ENCODE measurements at regions not wholly inside any gene's neighbourhood (a gene's known extent, or its start where the extent isn't known, plus 50 kb on each side); places are given as distances from the start of the nearest gene placed in this dataset.

- H3K4me3 ChIP-seq (IDR thresholded peaks at IDR 0.05; ENCODE audit: insufficient read depth, low read depth, low read length), result no peak overlapping the region
- no peaks in the 10 kb centered on the region for H3K4me1 ChIP-seq (ENCODE audit: low read depth, poor library complexity, severe bottlenecking)
- no peak overlapping the region for H3K9ac ChIP-seq
- H3K27ac ChIP-seq, result no peak overlapping the region
- H3K36me3 ChIP-seq (ENCODE audit: insufficient read depth), result no peaks in the 10 kb centered on the region
- H3K79me2 ChIP-seq (ENCODE audit: insufficient read depth, low read depth), result no peaks in the 10 kb centered on the region
- H3K4me2 ChIP-seq, result no peak overlapping the region
- H4K20me1 ChIP-seq (ENCODE audit: insufficient read depth), result no peaks in the 10 kb centered on the region
- no peaks in the 10 kb centered on the region for H3K27me3 ChIP-seq (ENCODE audit: insufficient read depth, low read depth)
- no peak for TF ChIP-seq CTCF (conservative IDR thresholded peaks at IDR 0.05; ENCODE audit: low read depth, low read length)
- H2AFZ ChIP-seq (ENCODE audit: low read depth), result no peak overlapping the region
Measured at GRCh38 chr10:130259380-130259779, 123.2 kb downstream of the GLRX3 start.

- no peaks in the 10 kb centered on the region for H3K4me1 ChIP-seq (ENCODE audit: low read depth, poor library complexity, severe bottlenecking)
- no peaks in the 10 kb centered on the region for H3K79me2 ChIP-seq (ENCODE audit: insufficient read depth, low read depth)
- H4K20me1 ChIP-seq (ENCODE audit: insufficient read depth), result no peaks in the 10 kb centered on the region
- no peaks in the 10 kb centered on the region for H3K36me3 ChIP-seq (ENCODE audit: insufficient read depth)
- H3K27me3 ChIP-seq (ENCODE audit: insufficient read depth, low read depth), result no peaks in the 10 kb centered on the region; the same call in 1 of the 2 replicates
- no peak overlapping the region for H3K27ac ChIP-seq
- no peak overlapping the region for H3K4me2 ChIP-seq
- no peak overlapping the region for H2AFZ ChIP-seq (ENCODE audit: low read depth)
- H3K9ac ChIP-seq, result no peak overlapping the region
- no peak overlapping the region for H3K4me3 ChIP-seq (IDR thresholded peaks at IDR 0.05; ENCODE audit: insufficient read depth, low read depth, low read length)
- TF ChIP-seq CTCF (conservative IDR thresholded peaks at IDR 0.05; ENCODE audit: low read depth, low read length), result no peak
Measured at GRCh38 chr10:130261306-130261705, 125.1 kb downstream of the GLRX3 start.

- no peaks in the 10 kb centered on the region for H3K79me2 ChIP-seq (ENCODE audit: insufficient read depth, low read depth)
- H3K9ac ChIP-seq, result no peak overlapping the region
- no peak for TF ChIP-seq CTCF (conservative IDR thresholded peaks at IDR 0.05; ENCODE audit: low read depth, low read length)
- no peak overlapping the region for H3K27ac ChIP-seq
- no peak overlapping the region for H3K4me3 ChIP-seq (IDR thresholded peaks at IDR 0.05; ENCODE audit: insufficient read depth, low read depth, low read length)
- no peak overlapping the region for H3K4me2 ChIP-seq
- no peaks in the 10 kb centered on the region for H4K20me1 ChIP-seq (ENCODE audit: insufficient read depth)
- no peak overlapping the region for H2AFZ ChIP-seq (ENCODE audit: low read depth)
- no peaks in the 10 kb centered on the region for H3K4me1 ChIP-seq (ENCODE audit: low read depth, poor library complexity, severe bottlenecking)
- no peaks in the 10 kb centered on the region for H3K36me3 ChIP-seq (ENCODE audit: insufficient read depth)
- no peaks in the 10 kb centered on the region; the same call in 1 of the 2 replicates for H3K27me3 ChIP-seq (ENCODE audit: insufficient read depth, low read depth)
Measured at GRCh38 chr10:130261766-130262165, 125.6 kb downstream of the GLRX3 start.

GRCh38 chr10:130263289-130263688 lies 127.1 kb downstream of the GLRX3 start:
- Histone ChIP-seq H4K20me1 (ENCODE audit: insufficient read depth) (no peaks in the 10 kb centered on the region), H3K9ac (no peak overlapping the region), H3K36me3 (ENCODE audit: insufficient read depth) (no peaks in the 10 kb centered on the region), H3K4me3 (IDR thresholded peaks at IDR 0.05; ENCODE audit: insufficient read depth, low read depth, low read length) (no peak overlapping the region), H3K27me3 (ENCODE audit: insufficient read depth, low read depth) (no peaks in the 10 kb centered on the region; the same call in 1 of the 2 replicates), H3K79me2 (ENCODE audit: insufficient read depth, low read depth) (no peaks in the 10 kb centered on the region), H3K4me1 (ENCODE audit: low read depth, poor library complexity, severe bottlenecking) (no peaks in the 10 kb centered on the region), H2AFZ (ENCODE audit: low read depth) (no peak overlapping the region), H3K4me2 (no peak overlapping the region), H3K27ac (no peak overlapping the region)
- no peak for TF ChIP-seq CTCF (conservative IDR thresholded peaks at IDR 0.05; ENCODE audit: low read depth, low read length)

Data from KMS-11 (cell line).